Activated CD8-positive, alpha-beta T cell treated with anti-CD3 and anti-CD28 coated beads for 36 hours (primary cell): ENCODE measurements at regions not wholly inside any gene's neighbourhood (a gene's known extent, or its start where the extent isn't known, plus 50 kb on each side); places are given as distances from the start of the nearest gene placed in this dataset.

Source experiments
- ATAC-seq: fragments of 200-7000 bp; cut with Tn5 transposase; one replicate; pipeline ENCODE4 v1.10.0; 2021; ENCODE audit warnings: mild to moderate bottlenecking, moderate library complexity
- CTCF ChIA-PET: fragments of 350-600 bp; sonication (Branson Sonifier 250); formaldehyde crosslinking; loops from one replicate; lab custom pipeline; 2021; ENCODE audit warnings: antibody characterized with exemption; lab: Charles Lee
- POLR2A ChIA-PET: fragments of 350-600 bp; sonication (Branson Sonifier 250); formaldehyde crosslinking; loops from one replicate; lab custom pipeline; 2021; ENCODE audit warnings: antibody characterized with exemption; lab: Charles Lee
- DNase-seq: peaks from one replicate; pipeline ENCODE4 v3.0.0-alpha.2; 2020
- H3K27ac Mint-ChIP-seq: one replicate; pipeline ENCODE4 v1.8.0; 2021; ENCODE audit warnings: mild to moderate bottlenecking, mixed read lengths
- H3K27me3 Mint-ChIP-seq: one replicate; pipeline ENCODE4 v1.8.0; 2021; ENCODE audit warnings: mixed read lengths
- H3K36me3 Mint-ChIP-seq: one replicate; pipeline ENCODE4 v1.8.0; 2021; ENCODE audit warnings: low read depth, mixed read lengths
- H3K4me1 Mint-ChIP-seq: one replicate; pipeline ENCODE4 v1.8.0; 2021; ENCODE audit warnings: low read depth, mixed read lengths
- H3K4me3 Mint-ChIP-seq: one replicate; pipeline ENCODE4 v1.8.0; 2021; ENCODE audit warnings: mild to moderate bottlenecking, moderate library complexity, mixed read lengths
- H3K9me3 Mint-ChIP-seq: one replicate; pipeline ENCODE4 v1.8.0; 2021; ENCODE audit warnings: mixed read lengths
- CTCF ChIP-seq: fragments of 200-600 bp; IDR thresholded peaks from one replicate; pipeline ENCODE4 v1.8.0; 2022; ENCODE audit warnings: antibody characterized with exemption, mild to moderate bottlenecking
- intact Hi-C: fragments of 100-400 bp; cut with micrococcal nuclease; formaldehyde crosslinking; loops from one replicate; pipeline ENCODE4 v1.10.0; 2022

DNA sequence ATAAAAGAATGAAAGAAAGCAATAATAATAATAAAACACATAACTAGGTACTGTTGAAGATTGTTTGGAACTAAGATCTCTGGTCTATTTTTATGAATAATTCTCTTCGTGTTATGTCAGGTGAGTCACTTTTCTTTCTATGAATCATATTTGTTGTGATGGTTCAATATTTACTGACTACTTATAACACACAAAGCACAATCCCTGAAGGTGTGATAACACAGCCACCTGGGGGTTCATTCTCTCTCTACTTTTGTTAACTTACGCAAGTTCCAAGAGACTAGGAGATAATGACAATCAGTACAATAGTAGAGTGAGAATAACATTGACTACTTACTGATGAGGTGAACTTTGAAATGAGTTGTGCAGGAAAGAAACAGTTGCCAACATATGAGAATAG, 149.9 kb downstream of the IBTK start:
- DNase-seq (no peak), ATAC-seq (no peak)
- H3K36me3 Mint-ChIP-seq = no peaks in the 10 kb centered on the region
- no peaks in the 10 kb centered on the region for H3K4me1 Mint-ChIP-seq
- H3K4me3 Mint-ChIP-seq = no peak overlapping the region
- H3K27me3 Mint-ChIP-seq = peaks cover 4% of the 10 kb centered on the region
- ChIA-PET POLR2A (no interaction called here), CTCF (no interaction called here)
- no peaks in the 10 kb centered on the region for H3K9me3 Mint-ChIP-seq
- TF ChIP-seq CTCF = no peak
- no peak overlapping the region for H3K27ac Mint-ChIP-seq
- intact Hi-C loops = no loop called here

DNA sequence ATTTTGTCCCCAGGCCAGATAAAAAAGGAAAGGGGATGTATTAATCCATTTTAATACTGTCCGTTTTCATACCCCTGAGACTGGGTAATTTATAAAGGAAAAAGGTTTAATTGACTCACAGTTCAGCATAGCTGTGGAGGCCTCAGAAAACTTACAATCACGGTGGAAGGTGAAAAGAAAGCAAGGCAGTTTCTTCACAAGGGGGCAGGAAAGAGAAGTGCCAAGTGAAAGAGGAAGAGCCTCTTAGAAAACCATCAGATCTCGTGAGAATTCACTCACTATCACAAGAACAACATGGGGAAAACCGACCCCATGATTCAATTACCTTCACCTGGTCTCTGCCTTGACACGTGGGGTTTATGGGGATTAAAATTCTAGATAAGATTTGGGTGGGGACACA, 152.5 kb downstream of the IBTK start:
- Mint-ChIP-seq H3K4me1 (no peaks in the 10 kb centered on the region), H3K27ac (no peak overlapping the region), H3K4me3 (no peak overlapping the region), H3K9me3 (no peaks in the 10 kb centered on the region), H3K36me3 (no peaks in the 10 kb centered on the region), H3K27me3 (peaks cover 4% of the 10 kb centered on the region)
- no peak for TF ChIP-seq CTCF
- ChIA-PET POLR2A (no interaction called here), CTCF (no interaction called here)
- intact Hi-C loops = no loop called here
- ATAC-seq = no peak
- no peak for DNase-seq

GRCh38 chr6:82094166-82094806, 153.3 kb downstream of the IBTK start:
- Mint-ChIP-seq H3K9me3 (no peaks in the 10 kb centered on the region), H3K4me1 (no peaks in the 10 kb centered on the region), H3K27me3 (peaks cover 4% of the 10 kb centered on the region), H3K4me3 (no peak overlapping the region), H3K27ac (no peak overlapping the region), H3K36me3 (no peaks in the 10 kb centered on the region)
- DNase-seq (no peak), ATAC-seq (no peak)
- POLR2A ChIA-PET = no interaction called here
- intact Hi-C loops = no loop called here
- CTCF ChIA-PET = no interaction called here
- no peak for TF ChIP-seq CTCF

DNA sequence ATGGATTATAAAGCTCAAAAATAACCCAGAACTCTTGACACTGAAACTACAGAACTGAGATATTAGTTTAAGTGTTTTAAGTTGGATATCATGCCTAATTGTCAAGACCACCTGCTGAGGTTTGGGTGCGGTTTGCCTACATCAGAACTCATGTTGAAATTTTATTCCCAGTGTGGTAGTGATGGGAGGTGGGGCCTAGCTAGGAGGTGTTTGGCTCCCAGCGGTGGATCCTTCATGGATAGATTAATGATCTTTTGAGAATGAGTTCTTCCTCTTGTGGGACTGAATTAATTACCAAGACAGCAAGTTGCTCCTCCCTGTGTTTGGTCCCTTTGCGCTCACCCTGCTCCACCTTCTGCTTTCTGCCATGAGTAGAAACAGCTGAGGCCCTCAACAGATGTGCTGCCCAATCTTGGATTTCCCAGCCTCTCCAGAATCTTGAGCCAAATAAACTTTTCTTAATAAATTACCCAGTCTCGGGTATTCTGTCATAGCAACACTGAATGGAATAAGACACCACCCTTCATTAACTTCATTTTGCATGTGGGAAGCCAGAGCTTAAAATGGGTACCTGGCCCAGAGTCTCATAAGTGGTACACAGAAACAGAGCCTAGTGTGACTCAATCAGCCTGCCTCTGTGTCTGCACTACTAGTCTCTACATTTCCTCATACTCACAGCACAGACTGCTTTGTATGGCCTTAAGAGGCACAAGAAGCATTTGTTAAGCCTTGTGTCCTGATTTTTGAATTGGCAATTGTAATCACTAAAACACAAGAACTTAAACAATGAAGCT, 158.4 kb downstream of the IBTK start:
- Mint-ChIP-seq H3K4me1 (no peaks in the 10 kb centered on the region), H3K27ac (no peak overlapping the region), H3K4me3 (no peak overlapping the region), H3K9me3 (no peaks in the 10 kb centered on the region), H3K27me3 (no peaks in the 10 kb centered on the region), H3K36me3 (no peaks in the 10 kb centered on the region)
- intact Hi-C loops = no loop called here
- DNase-seq = no peak
- ChIA-PET POLR2A (no interaction called here), CTCF (no interaction called here)
- ATAC-seq = no peak
- no peak for TF ChIP-seq CTCF

GRCh38 chr6:82086944-82087343, 160.6 kb downstream of the IBTK start:
- H3K4me1 Mint-ChIP-seq = no peaks in the 10 kb centered on the region
- POLR2A ChIA-PET = no interaction called here

More at GRCh38 chr6:82086944-82087343, 160.6 kb downstream of the IBTK start:
- Mint-ChIP-seq H3K27ac (no peak overlapping the region), H3K36me3 (no peaks in the 10 kb centered on the region), H3K4me3 (no peak overlapping the region), H3K27me3 (no peaks in the 10 kb centered on the region), H3K9me3 (no peaks in the 10 kb centered on the region)
- TF ChIP-seq CTCF = no peak
- ATAC-seq = no peak
- CTCF ChIA-PET = no interaction called here
- no peak for DNase-seq
- intact Hi-C loops = no loop called here
